HG03571 (cell line): ENCODE measurements at regions not wholly inside any gene's neighbourhood (a gene's known extent, or its start where the extent isn't known, plus 50 kb on each side); places are given as distances from the start of the nearest gene placed in this dataset.

Experiments
- ATAC-seq: cut with Tn5 transposase; IDR thresholded peaks from one replicate; pipeline ENCODE4 v1.9.1; 2021; ENCODE audit not compliant: unreplicated experiment

GRCh38 chr2:104388296-104388695 is 465.6 kb upstream of the POU3F3 start:
- ATAC-seq: no peak

GRCh38 chr2:104402825-104403224 is 451.1 kb upstream of the POU3F3 start:
- ATAC-seq: no peak

GRCh38 chr2:104404526-104404925 is 449.4 kb upstream of the POU3F3 start:
- no peak for ATAC-seq

GRCh38 chr2:104405623-104406022 is 448.3 kb upstream of the POU3F3 start:
- no peak for ATAC-seq

- ATAC-seq: no peak
Measured at GRCh38 chr2:104406261-104406726, 447.6 kb upstream of the POU3F3 start.

GRCh38 chr2:104407641-104408040 is 446.3 kb upstream of the POU3F3 start:
- no peak for ATAC-seq

GRCh38 chr2:104408266-104408665 is 445.6 kb upstream of the POU3F3 start:
- no peak for ATAC-seq

GRCh38 chr2:104410136-104410535 is 443.8 kb upstream of the POU3F3 start:
- no peak for ATAC-seq

- no peak for ATAC-seq
Measured at GRCh38 chr2:104412384-104412783, 441.5 kb upstream of the POU3F3 start.

- no peak for ATAC-seq
Measured at GRCh38 chr2:104413890-104414289, 440.0 kb upstream of the POU3F3 start.

GRCh38 chr2:104415284-104415683 is 438.6 kb upstream of the POU3F3 start:
- no peak for ATAC-seq

- no peak for ATAC-seq
Measured at GRCh38 chr2:104416339-104417000, 437.4 kb upstream of the POU3F3 start.

GRCh38 chr2:104420420-104420819 is 433.5 kb upstream of the POU3F3 start:
- ATAC-seq: no peak

- ATAC-seq: no peak
Measured at GRCh38 chr2:104420953-104421352, 433.0 kb upstream of the POU3F3 start.

- ATAC-seq: no peak
Measured at GRCh38 chr2:104425850-104426595, 427.9 kb upstream of the POU3F3 start.

- no peak for ATAC-seq
Measured at GRCh38 chr2:104428155-104428554, 425.8 kb upstream of the POU3F3 start.

- no peak for ATAC-seq
Measured at GRCh38 chr2:104429639-104430358, 424.1 kb upstream of the POU3F3 start.

- ATAC-seq: no peak
Measured at GRCh38 chr2:104430359-104430740, 423.6 kb upstream of the POU3F3 start.

- no peak for ATAC-seq
Measured at GRCh38 chr2:104430852-104431251, 423.1 kb upstream of the POU3F3 start.

GRCh38 chr2:104431701-104432121 is 422.2 kb upstream of the POU3F3 start:
- ATAC-seq: no peak

- no peak for ATAC-seq
Measured at GRCh38 chr2:104432401-104432800, 421.5 kb upstream of the POU3F3 start.

- ATAC-seq: no peak
Measured at GRCh38 chr2:104432991-104433390, 420.9 kb upstream of the POU3F3 start.
